ENCODE measurements at regions not wholly inside any gene's neighbourhood (a gene's known extent, or its start where the extent isn't known, plus 50 kb on each side); places are given as distances from the start of the nearest gene placed in this dataset.
"Not testable (repeated sequence)": the region's sequence is repeated elsewhere in the genome, so short reads cannot be mapped to it uniquely, and the experiment has no call there.

DNA sequence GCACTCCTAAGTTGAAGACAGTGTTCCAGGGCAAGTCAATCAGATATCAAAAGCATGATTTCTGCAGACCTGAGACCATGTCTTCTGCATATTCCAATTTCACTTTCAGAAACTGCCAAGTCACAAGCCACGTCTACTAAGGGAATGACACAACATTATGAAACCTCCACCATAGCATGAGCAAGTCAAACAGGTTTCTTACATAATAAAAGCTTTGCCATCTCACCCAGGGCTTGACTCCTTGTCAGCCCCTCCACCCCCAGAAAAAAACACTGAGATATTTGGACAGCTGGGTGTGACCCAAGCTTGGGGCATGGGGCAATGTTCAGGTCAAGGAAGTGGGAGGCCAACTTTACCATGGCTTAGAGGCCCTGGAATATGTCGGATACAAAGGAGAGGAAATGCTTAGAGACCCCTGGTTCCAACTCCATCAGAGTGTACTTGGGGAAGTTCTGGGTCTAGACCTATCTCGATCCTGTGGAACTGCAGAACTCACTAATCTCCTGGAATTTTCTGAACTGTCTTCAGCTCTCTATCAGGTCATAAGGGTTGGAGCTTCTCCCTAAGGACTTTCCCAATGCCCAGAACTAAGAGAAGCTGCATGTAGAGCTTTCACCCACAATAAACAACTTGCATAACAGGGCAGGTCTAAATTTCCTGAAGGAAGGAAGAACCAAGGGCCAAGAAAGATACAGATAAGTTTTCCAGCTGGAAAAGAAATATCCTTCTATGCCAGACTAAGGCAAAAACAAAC, 80.6 kb upstream of the NAMPT start:
- in situ Hi-C loops (cut with HindIII; ENCODE audit: low sequenced_read_pairs): no loop called here
- no peak overlapping the region for H3K4me3 ChIP-seq (ENCODE audit: low read depth, low read length)
- TF ChIP-seq, protein P1, sequence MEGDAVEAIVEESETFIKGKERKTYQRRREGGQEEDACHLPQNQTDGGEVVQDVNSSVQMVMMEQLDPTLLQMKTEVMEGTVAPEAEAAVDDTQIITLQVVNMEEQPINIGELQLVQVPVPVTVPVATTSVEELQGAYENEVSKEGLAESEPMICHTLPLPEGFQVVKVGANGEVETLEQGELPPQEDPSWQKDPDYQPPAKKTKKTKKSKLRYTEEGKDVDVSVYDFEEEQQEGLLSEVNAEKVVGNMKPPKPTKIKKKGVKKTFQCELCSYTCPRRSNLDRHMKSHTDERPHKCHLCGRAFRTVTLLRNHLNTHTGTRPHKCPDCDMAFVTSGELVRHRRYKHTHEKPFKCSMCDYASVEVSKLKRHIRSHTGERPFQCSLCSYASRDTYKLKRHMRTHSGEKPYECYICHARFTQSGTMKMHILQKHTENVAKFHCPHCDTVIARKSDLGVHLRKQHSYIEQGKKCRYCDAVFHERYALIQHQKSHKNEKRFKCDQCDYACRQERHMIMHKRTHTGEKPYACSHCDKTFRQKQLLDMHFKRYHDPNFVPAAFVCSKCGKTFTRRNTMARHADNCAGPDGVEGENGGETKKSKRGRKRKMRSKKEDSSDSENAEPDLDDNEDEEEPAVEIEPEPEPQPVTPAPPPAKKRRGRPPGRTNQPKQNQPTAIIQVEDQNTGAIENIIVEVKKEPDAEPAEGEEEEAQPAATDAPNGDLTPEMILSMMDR (IDR thresholded peaks at IDR 0.05; ENCODE audit: low read depth, low read length): no peak
- no peak for DNase-seq (ENCODE audit: low read depth, low spot score)

DNA sequence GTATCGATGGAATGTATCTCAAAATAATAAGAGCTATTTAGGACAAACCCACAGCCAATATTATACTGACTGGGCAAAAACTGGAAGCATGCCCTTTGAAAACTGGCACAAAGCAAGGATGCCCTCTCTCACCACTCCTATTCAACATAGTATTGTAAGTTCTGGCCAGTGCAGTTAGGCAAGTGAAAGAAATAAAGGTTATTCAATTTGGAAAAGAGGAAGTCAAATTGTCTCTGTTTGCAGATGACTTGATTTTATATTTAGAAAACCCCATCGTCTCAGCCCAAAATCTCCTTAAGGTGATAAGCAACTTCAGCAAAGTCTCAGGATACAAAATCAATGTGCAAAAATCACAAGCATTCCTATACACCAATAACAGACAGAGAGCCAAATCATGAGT, 77.7 kb upstream of the NAMPT start:
- in situ Hi-C loops (cut with HindIII; ENCODE audit: low sequenced_read_pairs); H3K4me3 ChIP-seq (ENCODE audit: low read depth, low read length); DNase-seq (ENCODE audit: low read depth, low spot score): not testable (repeated sequence)

DNA sequence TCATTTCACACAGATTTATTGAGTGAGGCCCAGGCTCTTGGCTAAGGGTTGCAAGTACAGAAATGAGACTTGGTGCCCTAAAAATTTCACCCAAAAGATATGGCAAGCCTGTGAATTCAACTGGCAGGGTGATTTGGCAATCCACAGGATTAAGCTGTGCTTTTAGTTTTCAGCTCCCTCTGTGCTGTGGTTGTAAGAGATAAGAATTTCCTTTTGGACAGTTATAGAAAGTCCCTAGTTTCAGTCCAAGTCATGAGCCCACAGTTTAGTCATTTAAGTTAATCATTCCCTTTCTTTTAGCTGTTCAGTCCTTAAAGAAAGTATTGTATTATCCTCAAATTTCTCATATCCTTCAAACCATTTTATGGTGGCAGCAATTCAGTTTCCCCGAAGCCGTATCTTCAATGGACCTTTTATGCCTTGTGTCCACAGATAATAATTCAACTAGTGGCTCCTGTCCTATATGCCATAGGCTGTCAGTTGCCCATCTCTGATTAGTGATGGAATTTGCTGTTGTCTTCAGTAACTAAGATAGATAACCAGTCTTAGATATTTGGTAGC, 73.4 kb upstream of the NAMPT start:
- TF ChIP-seq, protein P1 (IDR thresholded peaks at IDR 0.05; ENCODE audit: low read depth, low read length): no peak

DNA sequence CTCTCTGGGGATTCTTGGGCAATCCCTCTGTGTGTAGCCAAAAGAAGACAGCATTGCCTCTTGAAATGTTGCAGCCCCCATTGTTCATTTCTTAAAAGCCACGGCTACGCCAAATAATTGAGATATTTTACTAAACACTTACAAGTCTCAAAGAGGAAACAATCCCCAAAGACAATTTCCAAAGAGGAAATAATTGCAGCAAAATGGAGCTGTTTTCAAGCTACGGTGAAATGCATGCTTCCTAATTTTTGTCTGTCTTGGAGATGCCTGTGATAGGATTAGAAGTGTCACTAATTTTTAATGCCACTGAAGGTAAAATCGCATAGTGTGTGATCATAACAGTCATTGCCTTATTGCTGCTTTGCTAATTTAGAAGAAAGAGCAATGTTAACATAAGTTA, 72.9 kb upstream of the NAMPT start:
- TF ChIP-seq, protein P1 (IDR thresholded peaks at IDR 0.05; ENCODE audit: low read depth, low read length): no peak
- no peak overlapping the region for H3K4me3 ChIP-seq (ENCODE audit: low read depth, low read length)
- no peak for DNase-seq (ENCODE audit: low read depth, low spot score)
- in situ Hi-C loops (cut with HindIII; ENCODE audit: low sequenced_read_pairs): no loop called here

More for the DNA sequence above, 73.4 kb upstream of the NAMPT start:
- in situ Hi-C loops (cut with HindIII; ENCODE audit: low sequenced_read_pairs): no loop called here
- H3K4me3 ChIP-seq (ENCODE audit: low read depth, low read length): no peak overlapping the region
- DNase-seq (ENCODE audit: low read depth, low spot score): peak; percentile 48

DNA sequence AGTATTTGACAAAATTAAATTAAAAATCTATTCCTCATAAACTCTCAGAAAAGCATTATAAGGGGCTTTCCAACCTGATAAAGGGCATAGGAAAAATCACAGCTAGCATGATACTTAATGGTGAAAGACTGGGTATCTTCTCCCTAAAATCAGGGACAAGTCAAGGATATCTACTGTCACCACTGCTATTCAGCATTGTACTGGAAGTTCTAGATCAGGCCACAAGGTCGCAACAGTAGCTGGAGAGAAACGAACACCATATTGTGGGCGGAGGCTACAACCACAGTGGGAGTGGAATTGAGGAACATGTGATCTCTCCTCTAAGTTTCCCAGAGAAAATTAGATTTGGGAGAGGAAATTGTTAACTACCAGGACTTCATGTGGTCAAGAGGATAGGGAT, 70.0 kb upstream of the NAMPT start:
- no peak for DNase-seq (ENCODE audit: low read depth, low spot score)
- H3K4me3 ChIP-seq (ENCODE audit: low read depth, low read length): no peak overlapping the region
- in situ Hi-C loops (cut with HindIII; ENCODE audit: low sequenced_read_pairs): no loop called here
- TF ChIP-seq, protein P1 (IDR thresholded peaks at IDR 0.05; ENCODE audit: low read depth, low read length): no peak

DNA sequence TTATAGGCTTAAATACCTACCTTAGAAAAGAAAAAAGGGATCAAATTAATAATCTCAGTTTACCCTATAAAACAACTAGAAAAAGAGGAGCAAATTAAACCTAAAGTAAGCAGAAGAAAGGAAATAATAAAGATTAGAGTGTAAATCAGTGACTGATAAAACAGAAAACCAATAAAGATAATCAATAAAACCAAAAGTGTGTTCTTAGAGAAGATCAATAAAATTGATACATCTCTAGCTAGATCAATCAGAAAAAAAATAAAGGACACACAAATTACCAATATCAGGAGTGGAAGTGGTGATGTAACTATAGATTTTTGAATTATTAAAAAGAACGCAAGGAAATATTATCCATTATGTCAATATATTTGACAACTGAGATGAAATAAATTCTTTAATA, 69.2 kb upstream of the NAMPT start:
- DNase-seq (ENCODE audit: low read depth, low spot score): no peak
- TF ChIP-seq, protein P1 (IDR thresholded peaks at IDR 0.05; ENCODE audit: low read depth, low read length): no peak
- H3K4me3 ChIP-seq (ENCODE audit: low read depth, low read length): no peak overlapping the region
- in situ Hi-C loops (cut with HindIII; ENCODE audit: low sequenced_read_pairs): no loop called here

DNA sequence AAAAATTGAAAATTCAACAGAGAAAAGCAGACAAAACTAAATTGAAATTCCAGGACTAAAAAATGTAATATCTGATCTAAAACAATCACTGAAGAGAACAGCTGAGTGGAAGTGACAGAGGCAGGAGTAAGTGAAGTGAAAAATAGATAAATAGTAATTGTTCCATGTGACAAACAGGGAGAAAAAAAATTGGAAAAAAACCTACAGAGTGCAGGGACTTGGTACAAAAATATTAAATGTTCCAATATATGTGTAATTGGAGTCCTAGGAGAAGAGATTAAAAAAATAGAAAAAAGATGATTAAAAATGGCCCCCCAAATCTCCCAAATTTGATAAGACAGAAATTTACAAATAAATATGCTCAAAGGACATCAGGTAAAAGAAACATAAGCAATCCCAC, 63.4 kb upstream of the NAMPT start:
- in situ Hi-C loops (cut with HindIII; ENCODE audit: low sequenced_read_pairs): no loop called here
- TF ChIP-seq, protein P1 (IDR thresholded peaks at IDR 0.05; ENCODE audit: low read depth, low read length): no peak
- no peak for DNase-seq (ENCODE audit: low read depth, low spot score)
- H3K4me3 ChIP-seq (ENCODE audit: low read depth, low read length): no peak overlapping the region
